Spleen (tissue), 11 donors: ENCODE measurements at regions not wholly inside any gene's neighbourhood (a gene's known extent, or its start where the extent isn't known, plus 50 kb on each side); places are given as distances from the start of the nearest gene placed in this dataset.

ENCODE experiments used
- DNase-seq: peaks from one replicate; pipeline ENCODE4 v3.0.0-alpha.2; 2020
- H3K27ac ChIP-seq, 8 donors: fragments of 200-600 bp; sonication (generic) in 7 of 8; 1 replicate in 4 of 8; 2 replicates in 4 of 8; pipeline versions ENCODE4 v1.5.0 to v1.8.0; 2016 to 2021; ENCODE audit warnings: inconsistent platforms in 4 of 8, mild to moderate bottlenecking in 4 of 8, moderate library complexity in 1 of 8
- H3K27me3 ChIP-seq, 7 donors: fragments of 200-600 bp; sonication (generic) in 6 of 7; replicated peaks in 1 of 7; 1 replicate in 4 of 7; 2 replicates in 3 of 7; pipeline versions ENCODE4 v1.5.0 to v1.8.0; 2016 to 2021; ENCODE audit warnings: inconsistent platforms in 3 of 7, mild to moderate bottlenecking in 1 of 7
- H3K36me3 ChIP-seq, 6 donors: fragments of 200-600 bp; sonication (generic) in 5 of 6; 1 replicate in 4 of 6; 2 replicates in 2 of 6; pipeline versions ENCODE4 v1.5.0 to v1.8.0; 2016 to 2021; ENCODE audit warnings: inconsistent platforms in 2 of 6
- H3K4me1 ChIP-seq, 6 donors: fragments of 200-600 bp; sonication (generic) in 5 of 6; 1 replicate in 3 of 6; 2 replicates in 3 of 6; pipeline versions ENCODE4 v1.5.0 to v1.8.0; 2016 to 2021; ENCODE audit warnings: inconsistent platforms in 3 of 6
- H3K4me3 ChIP-seq, 8 donors: fragments of 200-600 bp; sonication (generic) in 7 of 8; 1 replicate in 4 of 8; 2 replicates in 4 of 8; pipeline versions ENCODE4 v1.5.0 to v1.8.0; 2016 to 2021; ENCODE audit warnings: inconsistent platforms in 4 of 8, mild to moderate bottlenecking in 4 of 8, moderate library complexity in 2 of 8
- H3K9me3 ChIP-seq, 8 donors: fragments of 200-600 bp; sonication (generic) in 7 of 8; 1 replicate in 4 of 8; 2 replicates in 4 of 8; pipeline versions ENCODE4 v1.5.0 to v1.8.0; 2016 to 2021; ENCODE audit warnings: inconsistent platforms in 4 of 8
- POLR2A ChIP-seq, 3 donors: fragments of 450-650 bp; IDR thresholded peaks; one replicate each; pipeline ENCODE4 v1.5.1; 2017; ENCODE audit warnings: antibody characterized with exemption in 3 of 3, mild to moderate bottlenecking in 1 of 3
- POLR2AphosphoS5 ChIP-seq, 3 donors: sonication (generic); formaldehyde crosslinking; IDR thresholded peaks; one replicate each; pipeline ENCODE4 v1.5.1; 2017; ENCODE audit warnings: antibody characterized with exemption in 3 of 3
- WGBS, 5 donors: extraction: QIAGEN DNeasy Blood & Tissue Kit in 3 of 5; methylation state at CpG; one replicate each; pipeline versions ENCODE4 v1.1.5 to v1.1.7; 2013 to 2018; 5-methylcytosine and 5-hydroxymethylcytosine counted together
- intact Hi-C: fragments of 100-400 bp; cut with DNase I; formaldehyde crosslinking; loops from one replicate; pipeline ENCODE4 v1.15.0; 2023; ENCODE audit warnings: low total_unique reads
- TF ChIP-seq, protein P1 (sequence below), 11 experiments: fragments of 200-600 bp in 7 of 11; fragments of 450-650 bp in 4 of 11; sonication (generic) in 4 of 11; IDR thresholded peaks in 8 of 11; conservative IDR thresholded peaks in 3 of 11; 1 replicate in 7 of 11; 2 replicates in 4 of 11; pipeline versions ENCODE4 v1.4.0 to v1.8.0; 2016 to 2021; ENCODE audit warnings: antibody characterized with exemption in 11 of 11, inconsistent platforms in 4 of 11, mild to moderate bottlenecking in 1 of 11
- donor health status: healthy with polysubstance abuse.
- donor health status: DM: no; HTN: no; CAD: no; lungs with moderate emphysema.
- donor health status: DM: no; HTN: no; CAD: no.
- donor health status: Bipolar disorder and iron deficiency.
- donor health status: healthy.
- donor health status: DM: no; HTN: no; CAD: no.
- donor health status: DM: yes; HTN: yes; CAD: no.

DNA sequence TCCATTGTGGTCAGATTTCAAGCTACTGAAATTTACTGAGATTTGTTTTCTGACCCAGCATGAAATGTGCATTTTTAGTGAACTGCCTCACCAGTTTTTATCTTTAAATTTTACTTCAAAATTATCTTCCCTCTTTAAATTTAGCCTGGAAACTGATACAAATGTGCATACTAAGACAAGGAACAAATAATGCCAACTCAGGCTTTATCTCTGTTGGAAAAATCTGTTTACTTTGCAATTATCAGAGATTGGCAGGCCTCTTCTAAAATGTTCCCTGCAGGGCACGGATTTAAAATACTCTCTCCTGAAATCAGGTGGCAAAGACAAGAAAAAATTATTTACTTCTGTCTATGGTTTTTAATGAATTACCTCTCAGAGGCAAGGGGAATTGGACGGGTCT lies 151.0 kb upstream of the PTCH1 start:
- H3K4me3 ChIP-seq = no peak overlapping the region
- peaks cover 0 to 8% (median 0%) of the 10 kb centered on the region in 7 donors for H3K27me3 ChIP-seq
- no peaks in the 10 kb centered on the region for H3K36me3 ChIP-seq
- intact Hi-C loops = no loop called here
- H3K27ac ChIP-seq = no peak overlapping the region
- WGBS, 5 donors = 73 to 79% (median 74%) methylated on average over 2 of the region's 2 CpGs
- no peaks in the 10 kb centered on the region for H3K4me1 ChIP-seq
- TF ChIP-seq POLR2AphosphoS5 (IDR thresholded peaks at IDR 0.05) = no peak
- no peak for TF ChIP-seq POLR2A (IDR thresholded peaks at IDR 0.05)
- TF ChIP-seq, protein P1, sequence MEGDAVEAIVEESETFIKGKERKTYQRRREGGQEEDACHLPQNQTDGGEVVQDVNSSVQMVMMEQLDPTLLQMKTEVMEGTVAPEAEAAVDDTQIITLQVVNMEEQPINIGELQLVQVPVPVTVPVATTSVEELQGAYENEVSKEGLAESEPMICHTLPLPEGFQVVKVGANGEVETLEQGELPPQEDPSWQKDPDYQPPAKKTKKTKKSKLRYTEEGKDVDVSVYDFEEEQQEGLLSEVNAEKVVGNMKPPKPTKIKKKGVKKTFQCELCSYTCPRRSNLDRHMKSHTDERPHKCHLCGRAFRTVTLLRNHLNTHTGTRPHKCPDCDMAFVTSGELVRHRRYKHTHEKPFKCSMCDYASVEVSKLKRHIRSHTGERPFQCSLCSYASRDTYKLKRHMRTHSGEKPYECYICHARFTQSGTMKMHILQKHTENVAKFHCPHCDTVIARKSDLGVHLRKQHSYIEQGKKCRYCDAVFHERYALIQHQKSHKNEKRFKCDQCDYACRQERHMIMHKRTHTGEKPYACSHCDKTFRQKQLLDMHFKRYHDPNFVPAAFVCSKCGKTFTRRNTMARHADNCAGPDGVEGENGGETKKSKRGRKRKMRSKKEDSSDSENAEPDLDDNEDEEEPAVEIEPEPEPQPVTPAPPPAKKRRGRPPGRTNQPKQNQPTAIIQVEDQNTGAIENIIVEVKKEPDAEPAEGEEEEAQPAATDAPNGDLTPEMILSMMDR (IDR thresholded peaks at IDR 0.05 in 8 of 11, conservative IDR thresholded peaks at IDR 0.05 in 3 of 11) = no peak
- no peaks in the 10 kb centered on the region for H3K9me3 ChIP-seq
- DNase-seq = no peak

DNA sequence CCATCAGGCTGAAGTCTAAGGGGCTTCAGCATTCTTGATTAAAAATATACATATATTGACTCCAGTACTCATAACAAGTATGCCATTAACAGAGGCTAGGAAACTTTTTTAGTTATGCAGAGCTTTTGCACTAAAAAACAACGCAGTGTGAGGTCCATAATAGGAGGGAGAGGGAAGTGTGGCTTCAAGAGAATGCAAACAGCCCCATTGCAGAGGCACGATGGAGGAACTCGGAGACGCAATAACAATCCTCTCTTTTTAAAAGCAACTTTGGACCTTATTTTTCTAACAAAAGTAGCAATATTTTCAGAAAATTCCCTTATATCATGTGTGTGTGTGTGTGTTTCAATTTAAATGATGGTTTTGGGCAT lies 150.0 kb upstream of the PTCH1 start:
- Histone ChIP-seq H3K27me3 (peaks cover 0 to 8% (median 0%) of the 10 kb centered on the region in 7 donors), H3K4me1 (no peaks in the 10 kb centered on the region), H3K4me3 (no peak overlapping the region), H3K36me3 (no peaks in the 10 kb centered on the region), H3K27ac (no peak overlapping the region), H3K9me3 (peaks cover 0 to 4% (median 0%) of the 10 kb centered on the region in 8 donors)
- DNase-seq = no peak
- WGBS, 5 donors = 38 to 62% (median 43%) methylated on average over 4 of the region's 4 CpGs
- intact Hi-C loops = no loop called here
- TF ChIP-seq POLR2AphosphoS5 (IDR thresholded peaks at IDR 0.05) (no peak), POLR2A (IDR thresholded peaks at IDR 0.05) (no peak)
- TF ChIP-seq, protein P1 (IDR thresholded peaks at IDR 0.05 in 8 of 11, conservative IDR thresholded peaks at IDR 0.05 in 3 of 11) = no peak

DNA sequence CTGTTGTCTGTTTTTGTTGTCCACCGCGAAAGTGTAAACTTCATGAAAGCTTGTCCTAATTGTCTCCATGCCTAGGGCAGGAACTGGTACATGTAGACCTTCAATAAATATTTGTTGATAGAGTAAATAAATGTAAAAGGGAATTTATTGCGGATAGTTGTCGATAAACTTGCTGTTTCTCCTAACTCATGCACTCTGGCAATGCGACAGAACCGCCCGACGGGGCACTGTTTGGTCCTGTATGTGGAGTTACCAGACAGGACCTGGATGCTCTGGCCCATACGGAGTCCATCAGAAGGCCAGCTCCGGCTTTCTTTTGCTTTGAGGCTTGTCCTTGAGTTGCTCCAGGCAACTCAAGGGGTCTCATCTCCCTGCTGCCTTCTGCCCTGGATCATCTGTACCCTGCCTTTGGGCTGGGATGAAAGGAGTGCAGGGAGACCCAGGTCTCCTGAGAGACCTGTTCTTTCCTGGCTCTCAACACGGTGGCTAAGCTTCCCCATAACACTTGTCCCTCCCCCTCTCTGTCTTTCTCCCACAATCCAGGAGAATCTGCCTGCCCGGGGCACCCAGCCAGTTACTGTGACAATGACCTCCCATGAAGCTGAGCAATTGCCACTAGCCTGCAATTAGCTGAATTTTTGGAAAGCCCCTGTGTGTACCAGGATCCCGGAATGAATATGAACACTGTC lies 149.5 kb upstream of the PTCH1 start:
- WGBS, 5 donors = 80 to 84% (median 83%) methylated on average over 12 to 13 of the region's 13 CpGs

DNA sequence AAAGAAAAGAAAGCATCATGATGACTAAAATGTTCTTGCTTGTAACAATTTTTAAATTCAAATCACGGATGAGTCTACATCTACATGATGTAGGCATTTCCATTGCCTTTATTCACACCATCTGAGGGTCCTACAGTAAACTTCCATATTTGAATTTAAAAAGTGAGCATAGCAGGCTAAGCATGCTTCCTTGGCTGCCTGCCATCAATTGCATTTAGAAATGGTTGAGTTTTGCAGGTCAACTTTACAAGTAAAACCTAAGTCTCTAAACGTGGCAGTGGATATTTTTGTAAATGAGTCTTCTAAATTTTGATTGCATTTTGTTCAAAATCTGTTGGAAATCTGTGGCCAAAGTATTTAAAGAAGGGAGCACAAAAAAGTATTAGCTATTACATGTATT lies 136.5 kb upstream of the PTCH1 start:
- H3K27me3 ChIP-seq = no peaks in the 10 kb centered on the region
- H3K27ac ChIP-seq = no peak overlapping the region
- no peaks in the 10 kb centered on the region for H3K36me3 ChIP-seq
- intact Hi-C loops = no loop called here
- H3K9me3 ChIP-seq = no peaks in the 10 kb centered on the region
- 74 to 82% (median 76%) methylated on average over 2 of the region's 2 CpGs for WGBS, 5 donors
- H3K4me1 ChIP-seq = no peaks in the 10 kb centered on the region
- DNase-seq = no peak
- no peak overlapping the region for H3K4me3 ChIP-seq
- TF ChIP-seq POLR2A (IDR thresholded peaks at IDR 0.05) (no peak), POLR2AphosphoS5 (IDR thresholded peaks at IDR 0.05) (no peak)
- TF ChIP-seq, protein P1 (IDR thresholded peaks at IDR 0.05 in 8 of 11, conservative IDR thresholded peaks at IDR 0.05 in 3 of 11) = no peak

More for the DNA sequence above, 149.5 kb upstream of the PTCH1 start:
- peaks cover 0 to 8% (median 0%) of the 10 kb centered on the region in 7 donors for H3K27me3 ChIP-seq
- no peaks in the 10 kb centered on the region for H3K4me1 ChIP-seq
- no peak for DNase-seq
- TF ChIP-seq POLR2AphosphoS5 (IDR thresholded peaks at IDR 0.05) (no peak), POLR2A (IDR thresholded peaks at IDR 0.05) (no peak)
- TF ChIP-seq, protein P1 (IDR thresholded peaks at IDR 0.05 in 8 of 11, conservative IDR thresholded peaks at IDR 0.05 in 3 of 11) = no peak
- intact Hi-C loops = no loop called here
- no peak overlapping the region for H3K4me3 ChIP-seq
- no peaks in the 10 kb centered on the region for H3K36me3 ChIP-seq
- no peak overlapping the region for H3K27ac ChIP-seq
- peaks cover 0 to 8% (median 0%) of the 10 kb centered on the region in 8 donors for H3K9me3 ChIP-seq
